Lung (tissue), 11 donors: ENCODE measurements at regions not wholly inside any gene's neighbourhood (a gene's known extent, or its start where the extent isn't known, plus 50 kb on each side); places are given as distances from the start of the nearest gene placed in this dataset.

ENCODE experiments used
- ATAC-seq: fragments of 200-7000 bp; cut with Tn5 transposase; one replicate; pipeline ENCODE4 v1.9.1; 2020; ENCODE audit warnings: moderate number of reproducible peaks; ENCODE audit not compliant: insufficient read depth, low FRiP score
- DNase-seq, 3 donors: peaks; one replicate each; pipeline ENCODE4 v3.0.0-alpha.2; 2013 to 2017
- H3K27ac ChIP-seq, 2 donors: one replicate each; pipeline ENCODE4 v1.5.1; 2013; ENCODE audit warnings: mild to moderate bottlenecking in 2 of 2, moderate library complexity in 2 of 2, control low read depth in 1 of 2, inconsistent platforms in 1 of 2, low read depth in 1 of 2, low read length in 1 of 2
- H3K27me3 ChIP-seq, 3 donors: one replicate each; pipeline ENCODE4 v1.5.1; 2013; ENCODE audit warnings: low read length in 2 of 3; ENCODE audit not compliant: control insufficient read depth in 3 of 3, insufficient read depth in 3 of 3
- H3K36me3 ChIP-seq, 4 donors: one replicate each; pipeline ENCODE4 v1.5.1; 2013; ENCODE audit warnings: low read length in 4 of 4, mild to moderate bottlenecking in 1 of 4, moderate library complexity in 1 of 4; ENCODE audit not compliant: control insufficient read depth in 4 of 4, insufficient read depth in 4 of 4
- H3K4me1 ChIP-seq, 5 donors: one replicate each; pipeline ENCODE4 v1.5.1; 2013; ENCODE audit warnings: low read length in 5 of 5, mild to moderate bottlenecking in 2 of 5, moderate library complexity in 1 of 5; ENCODE audit not compliant: control insufficient read depth in 5 of 5, insufficient read depth in 5 of 5
- H3K4me3 ChIP-seq: one replicate; pipeline ENCODE4 v1.5.1; 2013; ENCODE audit warnings: mild to moderate bottlenecking, control low read depth, moderate library complexity
- H3K9ac ChIP-seq, 2 donors: one replicate each; pipeline ENCODE4 v1.5.1; 2013; ENCODE audit warnings: low read length in 2 of 2, control low read depth in 1 of 2; ENCODE audit not compliant: insufficient read depth in 1 of 2
- H3K9me3 ChIP-seq, 4 donors: one replicate each; pipeline ENCODE4 v1.5.1; 2013; ENCODE audit warnings: low read length in 3 of 4, mild to moderate bottlenecking in 1 of 4, moderate library complexity in 1 of 4; ENCODE audit not compliant: control insufficient read depth in 4 of 4, insufficient read depth in 3 of 4
- CTCF ChIP-seq: IDR thresholded peaks from 2 replicates; pipeline ENCODE4 v1.5.1; 2012; ENCODE audit warnings: mild to moderate bottlenecking; ENCODE audit errors: control extremely low read depth, extremely low read depth
- WGBS, 2 donors: extraction: QIAGEN DNeasy Blood & Tissue Kit; methylation state at CpG; one replicate each; pipeline ENCODE4 v1.1.7; 2013; 5-methylcytosine and 5-hydroxymethylcytosine counted together
- donor health status: control.
- donor health status: control.
- donor health status: Bipolar disorder and iron deficiency.
- donor health status: healthy.
- donor health status: DM: yes; HTN: yes; CAD: no.

GRCh38 chr6:120614723-120615122, 719.6 kb downstream of the TBC1D32 start:
- TF ChIP-seq CTCF: no peak
- WGBS, 2 donors: 75 to 80% methylated on average over 2 of the region's 2 CpGs
- no peaks in the 10 kb centered on the region for H3K36me3 ChIP-seq
- H3K27me3 ChIP-seq: no peaks in the 10 kb centered on the region
- ATAC-seq (no peak), DNase-seq (no peak)
- H3K27ac ChIP-seq: no peak overlapping the region
- no peaks in the 10 kb centered on the region for H3K9me3 ChIP-seq
- no peaks in the 10 kb centered on the region for H3K4me1 ChIP-seq
- no peak overlapping the region for H3K4me3 ChIP-seq
- no peak overlapping the region for H3K9ac ChIP-seq

- H3K9ac ChIP-seq: no peak overlapping the region
- no peak for DNase-seq
- H3K27me3 ChIP-seq: no peaks in the 10 kb centered on the region
- H3K27ac ChIP-seq: no peak overlapping the region
- no peaks in the 10 kb centered on the region for H3K36me3 ChIP-seq
- no peaks in the 10 kb centered on the region for H3K4me1 ChIP-seq
- no peaks in the 10 kb centered on the region for H3K9me3 ChIP-seq
- 38 to 43% methylated on average over 1 of the region's 1 CpG for WGBS, 2 donors
- no peak overlapping the region for H3K4me3 ChIP-seq
- no peak for TF ChIP-seq CTCF
- no peak for ATAC-seq
Observed at GRCh38 chr6:120608826-120609225, 725.5 kb downstream of the TBC1D32 start.

- DNase-seq (no peak), ATAC-seq (no peak)
- no peaks in the 10 kb centered on the region for H3K36me3 ChIP-seq
- 76 to 79% methylated on average over 4 of the region's 4 CpGs for WGBS, 2 donors
- H3K9me3 ChIP-seq: no peaks in the 10 kb centered on the region
- no peak overlapping the region for H3K27ac ChIP-seq
- H3K4me1 ChIP-seq: no peaks in the 10 kb centered on the region
- no peak overlapping the region for H3K9ac ChIP-seq
- H3K27me3 ChIP-seq: no peaks in the 10 kb centered on the region
- H3K4me3 ChIP-seq: no peak overlapping the region
- no peak for TF ChIP-seq CTCF
Observed at GRCh38 chr6:120606743-120607142, 727.5 kb downstream of the TBC1D32 start.

- 70 to 78% methylated on average over 1 of the region's 1 CpG for WGBS, 2 donors
- no peak for TF ChIP-seq CTCF
- ATAC-seq (no peak), DNase-seq (peak in 1 of 3 donors; percentile 24)
- Histone ChIP-seq H3K4me3 (no peak overlapping the region), H3K27ac (no peak overlapping the region), H3K36me3 (no peaks in the 10 kb centered on the region), H3K4me1 (no peaks in the 10 kb centered on the region), H3K9ac (no peak overlapping the region), H3K9me3 (no peaks in the 10 kb centered on the region), H3K27me3 (no peaks in the 10 kb centered on the region)
Observed at GRCh38 chr6:120604510-120604909, 729.8 kb downstream of the TBC1D32 start.
